MM.1S (cell line): ENCODE measurements at regions not wholly inside any gene's neighbourhood (a gene's known extent, or its start where the extent isn't known, plus 50 kb on each side); places are given as distances from the start of the nearest gene placed in this dataset.

Experiments
- DNase-seq: peaks from one replicate; pipeline ENCODE4 v3.0.0-alpha.2; 2015
- H2AFZ ChIP-seq: fragments of 300-600 bp; sonication (generic); 2 replicates; pipeline ENCODE4 v1.6.0; 2016; ENCODE audit warnings: antibody characterized with exemption, low read length
- H3F3A ChIP-seq: fragments of 300-600 bp; sonication (generic); 2 replicates; pipeline ENCODE4 v1.6.1; 2016; ENCODE audit warnings: mild to moderate bottlenecking, antibody characterized with exemption, low read length, moderate library complexity, mixed read lengths; ENCODE audit not compliant: insufficient read depth
- H3K27ac ChIP-seq: fragments of 300-600 bp; sonication (generic); 2 replicates; pipeline ENCODE4 v1.5.1; 2016; ENCODE audit warnings: mild to moderate bottlenecking, low read length
- H3K27me3 ChIP-seq: fragments of 300-600 bp; sonication (generic); replicated peaks from 2 replicates; pipeline ENCODE4 v1.6.0; 2016; ENCODE audit warnings: low read length; ENCODE audit not compliant: insufficient read depth
- H3K36me3 ChIP-seq: fragments of 300-600 bp; sonication (generic); replicated peaks from 2 replicates; pipeline ENCODE4 v1.6.1; 2016; ENCODE audit warnings: mild to moderate bottlenecking, low read length, mixed read lengths; ENCODE audit not compliant: insufficient read depth
- H3K4me1 ChIP-seq: fragments of 300-600 bp; sonication (generic); 2 replicates; pipeline ENCODE4 v1.6.1; 2016; ENCODE audit warnings: low read length, mixed read lengths
- H3K4me2 ChIP-seq: fragments of 300-600 bp; sonication (generic); 2 replicates; pipeline ENCODE4 v1.6.0; 2016; ENCODE audit warnings: low read depth, low read length
- H3K4me3 ChIP-seq: fragments of 300-600 bp; sonication (generic); 2 replicates; pipeline ENCODE4 v1.5.1; 2016; ENCODE audit warnings: low read length, mixed read lengths
- H3K79me2 ChIP-seq: fragments of 300-600 bp; sonication (generic); 2 replicates; pipeline ENCODE4 v1.6.1; 2016; ENCODE audit warnings: mixed run types, low read length, mixed read lengths
- H3K9ac ChIP-seq: fragments of 300-600 bp; sonication (generic); 2 replicates; pipeline ENCODE4 v1.6.1; 2016; ENCODE audit warnings: low read length, mixed read lengths
- H3K9me2 ChIP-seq: fragments of 300-600 bp; sonication (generic); replicated peaks from 2 replicates; pipeline ENCODE4 v1.6.1; 2016; ENCODE audit warnings: mild to moderate bottlenecking, low read length, mixed read lengths; ENCODE audit not compliant: insufficient read depth
- H3K9me3 ChIP-seq: fragments of 300-600 bp; sonication (generic); replicated peaks from 2 replicates; pipeline ENCODE4 v1.6.1; 2016; ENCODE audit warnings: mild to moderate bottlenecking, low read length, mixed read lengths; ENCODE audit not compliant: insufficient read depth
- H4K20me1 ChIP-seq: fragments of 300-600 bp; sonication (generic); 2 replicates; pipeline ENCODE4 v1.6.1; 2016; ENCODE audit warnings: mild to moderate bottlenecking, low read length, moderate library complexity, mixed read lengths; ENCODE audit not compliant: insufficient read depth
- EZH2 ChIP-seq: fragments of 300-600 bp; sonication (generic); optimal IDR thresholded peaks from 2 replicates; pipeline ENCODE3; 2017; ENCODE audit warnings: low read depth, mild to moderate bottlenecking, antibody characterized with exemption, low read length, mixed read lengths
- EZH2phosphoT487 ChIP-seq: fragments of 300-600 bp; sonication (generic); IDR thresholded peaks from 2 replicates; pipeline ENCODE4 v1.6.1; 2018; ENCODE audit warnings: antibody characterized with exemption, low read length
- TF ChIP-seq, protein P1 (sequence below): fragments of 300-600 bp; sonication (generic); IDR thresholded peaks from 2 replicates; pipeline ENCODE4 v1.5.1; 2016; ENCODE audit warnings: antibody characterized with exemption, low read length, mixed read lengths

DNA sequence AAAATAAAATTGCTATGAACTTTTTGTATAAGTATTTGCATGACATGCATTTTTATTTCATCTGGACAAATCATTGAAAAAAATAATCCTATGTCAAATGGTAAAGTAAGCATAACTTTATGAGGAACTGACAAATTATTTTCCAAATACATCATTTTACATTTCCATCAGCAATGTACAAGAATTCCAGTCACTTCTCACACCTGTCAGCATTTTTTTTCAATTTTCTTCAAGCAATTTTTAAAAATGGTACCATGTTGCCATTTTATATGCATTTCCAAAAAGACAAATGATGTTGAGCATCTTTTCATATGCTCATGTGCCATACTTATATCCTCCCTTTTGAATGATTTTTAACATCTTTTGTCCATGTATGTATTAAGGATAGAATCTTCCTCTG is 961.7 kb upstream of the PIK3C3 start:
- Histone ChIP-seq H3K27ac (no peak overlapping the region), H3K4me3 (no peak overlapping the region), H2AFZ (no peak overlapping the region), H3K36me3 (no peaks in the 10 kb centered on the region), H3K4me2 (no peak overlapping the region), H3K79me2 (no peaks in the 10 kb centered on the region), H3K9ac (no peak overlapping the region), H3K9me2 (no peaks in the 10 kb centered on the region), H3K27me3 (no peaks in the 10 kb centered on the region), H3K4me1 (no peaks in the 10 kb centered on the region), H4K20me1 (no peaks in the 10 kb centered on the region), H3K9me3 (no peaks in the 10 kb centered on the region), H3F3A (no peaks in the 10 kb centered on the region)
- TF ChIP-seq EZH2, result no peak
- TF ChIP-seq, protein P1, sequence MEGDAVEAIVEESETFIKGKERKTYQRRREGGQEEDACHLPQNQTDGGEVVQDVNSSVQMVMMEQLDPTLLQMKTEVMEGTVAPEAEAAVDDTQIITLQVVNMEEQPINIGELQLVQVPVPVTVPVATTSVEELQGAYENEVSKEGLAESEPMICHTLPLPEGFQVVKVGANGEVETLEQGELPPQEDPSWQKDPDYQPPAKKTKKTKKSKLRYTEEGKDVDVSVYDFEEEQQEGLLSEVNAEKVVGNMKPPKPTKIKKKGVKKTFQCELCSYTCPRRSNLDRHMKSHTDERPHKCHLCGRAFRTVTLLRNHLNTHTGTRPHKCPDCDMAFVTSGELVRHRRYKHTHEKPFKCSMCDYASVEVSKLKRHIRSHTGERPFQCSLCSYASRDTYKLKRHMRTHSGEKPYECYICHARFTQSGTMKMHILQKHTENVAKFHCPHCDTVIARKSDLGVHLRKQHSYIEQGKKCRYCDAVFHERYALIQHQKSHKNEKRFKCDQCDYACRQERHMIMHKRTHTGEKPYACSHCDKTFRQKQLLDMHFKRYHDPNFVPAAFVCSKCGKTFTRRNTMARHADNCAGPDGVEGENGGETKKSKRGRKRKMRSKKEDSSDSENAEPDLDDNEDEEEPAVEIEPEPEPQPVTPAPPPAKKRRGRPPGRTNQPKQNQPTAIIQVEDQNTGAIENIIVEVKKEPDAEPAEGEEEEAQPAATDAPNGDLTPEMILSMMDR, result no peak
- no peak for TF ChIP-seq EZH2phosphoT487
- no peak for DNase-seq

DNA sequence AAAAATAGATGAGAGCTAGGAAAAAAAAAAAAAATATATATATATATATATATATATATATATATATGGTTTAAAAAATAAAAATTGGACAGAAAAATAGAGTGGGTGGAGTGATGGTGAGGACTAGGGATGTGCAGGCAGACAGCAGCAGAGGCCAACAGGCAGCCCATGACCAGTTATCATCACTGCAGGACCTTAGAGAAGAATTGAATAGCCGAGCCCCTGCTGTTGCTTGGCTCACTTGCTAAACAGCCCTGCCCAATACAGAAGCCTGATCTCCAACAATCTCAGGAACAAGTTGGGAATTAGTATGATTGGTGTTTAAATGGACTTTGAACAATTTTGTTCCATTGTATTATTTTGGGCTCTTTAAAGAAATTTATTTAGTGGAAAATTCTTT is 967.5 kb upstream of the PIK3C3 start:
- TF ChIP-seq, protein P1, result no peak
- TF ChIP-seq EZH2phosphoT487 (no peak), EZH2 (no peak)
- Histone ChIP-seq H3K27me3 (no peaks in the 10 kb centered on the region), H3K9me2 (no peaks in the 10 kb centered on the region), H2AFZ (no peak overlapping the region), H3K4me2 (no peak overlapping the region), H3K9me3 (no peaks in the 10 kb centered on the region), H3K27ac (no peak overlapping the region), H3K79me2 (no peaks in the 10 kb centered on the region), H3K36me3 (no peaks in the 10 kb centered on the region), H3K9ac (no peak overlapping the region), H4K20me1 (no peaks in the 10 kb centered on the region), H3K4me1 (no peaks in the 10 kb centered on the region), H3K4me3 (no peak overlapping the region), H3F3A (no peaks in the 10 kb centered on the region)
- DNase-seq, result no peak

DNA sequence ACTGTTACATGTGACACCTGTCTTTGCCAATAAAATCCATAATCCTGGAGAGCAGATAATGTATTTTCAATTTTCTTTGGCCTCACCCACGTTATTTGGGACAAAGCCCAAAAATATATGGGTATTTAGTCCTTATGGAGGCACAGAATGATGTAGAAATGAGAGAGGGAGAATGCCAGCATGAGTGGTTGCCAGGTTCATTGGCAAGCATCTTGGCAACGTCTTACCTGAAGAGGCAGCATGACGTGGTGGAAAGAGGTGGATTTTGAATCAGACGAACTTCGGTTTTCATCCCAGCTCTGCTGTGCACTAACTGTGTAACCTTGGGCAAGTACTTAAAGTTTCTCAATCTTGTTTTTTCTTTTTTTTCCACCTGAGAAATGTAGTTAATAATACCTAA is 969.6 kb upstream of the PIK3C3 start:
- Histone ChIP-seq H3K9me3 (no peaks in the 10 kb centered on the region), H3K27me3 (no peaks in the 10 kb centered on the region), H3K4me1 (no peaks in the 10 kb centered on the region), H3K27ac (no peak overlapping the region), H4K20me1 (no peaks in the 10 kb centered on the region), H3K36me3 (no peaks in the 10 kb centered on the region), H3K79me2 (no peaks in the 10 kb centered on the region), H3F3A (no peaks in the 10 kb centered on the region), H3K9ac (no peak overlapping the region), H2AFZ (no peak overlapping the region), H3K4me2 (no peak overlapping the region), H3K4me3 (no peak overlapping the region), H3K9me2 (no peaks in the 10 kb centered on the region)
- no peak for DNase-seq
- TF ChIP-seq EZH2phosphoT487 (no peak), EZH2 (no peak)
- TF ChIP-seq, protein P1, result no peak
